Fibroblast of skin of back (primary cell): ENCODE measurements at regions not wholly inside any gene's neighbourhood (a gene's known extent, or its start where the extent isn't known, plus 50 kb on each side); places are given as distances from the start of the nearest gene placed in this dataset.
"Not testable (repeated sequence)": the region's sequence is repeated elsewhere in the genome, so short reads cannot be mapped to it uniquely, and the experiment has no call there.

Experiments
- DNase-seq: peaks from one replicate; pipeline ENCODE4 v3.0.0-alpha.2; 2013

- DNase-seq, result no peak
These were observed 85.6 kb downstream of the OLFM1 start for GRCh38 chr9:135173066-135173465.

- no peak for DNase-seq
These were observed 86.8 kb downstream of the OLFM1 start for GRCh38 chr9:135174248-135174647.

GRCh38 chr9:135174981-135175380 lies 87.5 kb downstream of the OLFM1 start:
- DNase-seq, result no peak

GRCh38 chr9:135176284-135176683 lies 88.8 kb downstream of the OLFM1 start:
- no peak for DNase-seq

- not testable (repeated sequence) for DNase-seq
These were observed 90.1 kb downstream of the OLFM1 start for GRCh38 chr9:135177562-135177961.

- DNase-seq, result no peak
These were observed 91.0 kb downstream of the OLFM1 start for GRCh38 chr9:135178498-135178897.

- no peak for DNase-seq
These were observed 91.6 kb downstream of the OLFM1 start for GRCh38 chr9:135179041-135179440.

- no peak for DNase-seq
These were observed 92.5 kb downstream of the OLFM1 start for GRCh38 chr9:135179976-135180375.

GRCh38 chr9:135180586-135180985 lies 93.1 kb downstream of the OLFM1 start:
- DNase-seq, result no peak

GRCh38 chr9:135181336-135181735 lies 93.9 kb downstream of the OLFM1 start:
- no peak for DNase-seq

- DNase-seq, result not testable (repeated sequence)
These were observed 94.4 kb downstream of the OLFM1 start for GRCh38 chr9:135181841-135182240.

GRCh38 chr9:135183069-135183468 lies 95.6 kb downstream of the OLFM1 start:
- no peak for DNase-seq

GRCh38 chr9:135183528-135184180 lies 96.2 kb downstream of the OLFM1 start:
- no peak for DNase-seq

GRCh38 chr9:135184181-135185053 lies 96.9 kb downstream of the OLFM1 start:
- DNase-seq, result no peak

GRCh38 chr9:135185060-135185459 lies 97.6 kb downstream of the OLFM1 start:
- no peak for DNase-seq

- DNase-seq, result no peak
These were observed 99.0 kb downstream of the OLFM1 start for GRCh38 chr9:135186248-135187164.

- no peak for DNase-seq
These were observed 99.9 kb downstream of the OLFM1 start for GRCh38 chr9:135187365-135187764.

GRCh38 chr9:135188681-135189151 lies 101.2 kb downstream of the OLFM1 start:
- no peak for DNase-seq

- DNase-seq, result no peak
These were observed 102.0 kb downstream of the OLFM1 start for GRCh38 chr9:135189497-135189896.

GRCh38 chr9:135190789-135191577 lies 103.5 kb downstream of the OLFM1 start:
- no peak for DNase-seq

- no peak for DNase-seq
These were observed 105.2 kb downstream of the OLFM1 start for GRCh38 chr9:135192686-135193085.

GRCh38 chr9:135195975-135196374 lies 108.5 kb downstream of the OLFM1 start:
- DNase-seq, result not testable (repeated sequence)
